ENCODE measurements at regions not wholly inside any gene's neighbourhood (a gene's known extent, or its start where the extent isn't known, plus 50 kb on each side); places are given as distances from the start of the nearest gene placed in this dataset.

DNA sequence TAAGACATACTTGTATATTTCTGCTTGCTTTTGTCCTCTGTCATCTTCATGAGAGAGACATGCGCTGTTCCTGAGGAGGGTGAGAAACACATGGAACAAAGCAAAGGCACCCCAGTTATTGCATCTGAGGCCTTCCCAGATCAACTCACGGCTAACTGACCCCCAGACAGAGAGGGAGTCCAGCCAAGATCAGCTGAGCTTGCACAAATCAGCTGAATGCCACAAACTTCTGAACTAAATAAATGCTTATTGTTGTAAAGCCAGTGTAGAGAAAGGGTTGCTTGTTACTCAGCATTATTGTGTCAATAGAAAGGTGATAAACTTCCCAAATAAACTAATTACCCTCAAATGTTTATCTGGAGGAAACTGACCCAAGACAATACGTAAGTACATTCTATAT lies 163.8 kb downstream of the BTC start:
- Histone ChIP-seq H3K27me3 (ENCODE audit: low read depth) (no peaks in the 10 kb centered on the region), H3K9me3 (no peaks in the 10 kb centered on the region), H3K4me1 (no peaks in the 10 kb centered on the region), H3K4me3 (no peak overlapping the region), H3K36me3 (replicated peaks) (no peaks in the 10 kb centered on the region)
- no peak for DNase-seq (ENCODE audit: low spot score in 2 of 2)
- in situ Hi-C loops (cut with MboI; ENCODE audit: low sequenced_read_pairs) = no loop called here

- H3K27me3 ChIP-seq (ENCODE audit: low read depth) = no peaks in the 10 kb centered on the region
- no peaks in the 10 kb centered on the region for H3K9me3 ChIP-seq
- H3K36me3 ChIP-seq (replicated peaks) = no peaks in the 10 kb centered on the region
- H3K4me1 ChIP-seq = no peaks in the 10 kb centered on the region
- no peak overlapping the region for H3K4me3 ChIP-seq
- no peak for DNase-seq (ENCODE audit: low spot score in 2 of 2)
- in situ Hi-C loops (cut with MboI; ENCODE audit: low sequenced_read_pairs) = no loop called here
Observed at GRCh38 chr4:74631338-74631737, 163.0 kb downstream of the BTC start.

- Histone ChIP-seq H3K36me3 (replicated peaks) (no peaks in the 10 kb centered on the region), H3K4me3 (no peak overlapping the region), H3K4me1 (no peaks in the 10 kb centered on the region), H3K9me3 (no peaks in the 10 kb centered on the region), H3K27me3 (ENCODE audit: low read depth) (no peaks in the 10 kb centered on the region)
- in situ Hi-C loops (cut with MboI; ENCODE audit: low sequenced_read_pairs) = no loop called here
- no peak for DNase-seq (ENCODE audit: low spot score in 2 of 2)
Observed at GRCh38 chr4:74631988-74632387, 162.3 kb downstream of the BTC start.

- in situ Hi-C loops (cut with MboI; ENCODE audit: low sequenced_read_pairs) = no loop called here
- no peaks in the 10 kb centered on the region for H3K9me3 ChIP-seq
- H3K4me3 ChIP-seq = no peak overlapping the region
- no peaks in the 10 kb centered on the region for H3K4me1 ChIP-seq
- no peak for DNase-seq (ENCODE audit: low spot score in 2 of 2)
- H3K27me3 ChIP-seq (ENCODE audit: low read depth) = no peaks in the 10 kb centered on the region
- no peaks in the 10 kb centered on the region for H3K36me3 ChIP-seq (replicated peaks)
Observed at GRCh38 chr4:74632634-74633033, 161.7 kb downstream of the BTC start.

GRCh38 chr4:74635074-74635473 lies 159.2 kb downstream of the BTC start:
- Histone ChIP-seq H3K4me3 (no peak overlapping the region), H3K27me3 (ENCODE audit: low read depth) (no peaks in the 10 kb centered on the region), H3K9me3 (no peaks in the 10 kb centered on the region), H3K4me1 (no peaks in the 10 kb centered on the region), H3K36me3 (replicated peaks) (no peaks in the 10 kb centered on the region)
- DNase-seq (ENCODE audit: low spot score in 2 of 2) = no peak
- in situ Hi-C loops (cut with MboI; ENCODE audit: low sequenced_read_pairs) = no loop called here

- Histone ChIP-seq H3K27me3 (ENCODE audit: low read depth) (no peaks in the 10 kb centered on the region), H3K36me3 (replicated peaks) (no peaks in the 10 kb centered on the region), H3K4me3 (no peak overlapping the region), H3K4me1 (no peaks in the 10 kb centered on the region), H3K9me3 (no peaks in the 10 kb centered on the region)
- in situ Hi-C loops (cut with MboI; ENCODE audit: low sequenced_read_pairs) = no loop called here
- no peak for DNase-seq (ENCODE audit: low spot score in 2 of 2)
Observed at GRCh38 chr4:74635490-74636123, 158.7 kb downstream of the BTC start.

DNA sequence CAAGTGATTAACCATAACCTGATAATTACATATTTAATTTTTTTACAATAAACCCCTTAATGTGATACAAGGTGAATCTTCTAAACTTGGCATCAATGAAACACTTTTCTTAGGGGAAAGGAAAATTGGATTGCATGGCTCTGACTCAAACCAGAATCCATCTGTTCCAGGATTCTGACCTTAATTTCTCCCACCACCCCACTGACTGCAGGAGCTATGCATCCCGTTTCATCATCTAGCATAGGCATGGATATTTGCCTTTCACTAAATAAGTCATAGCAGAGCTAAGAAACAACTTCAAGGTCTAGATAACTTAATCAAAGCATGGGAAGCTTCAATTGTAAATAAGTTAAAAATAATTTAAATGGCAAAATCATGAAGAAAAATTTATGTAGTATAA lies 156.3 kb downstream of the BTC start:
- H3K4me3 ChIP-seq = no peak overlapping the region
- H3K36me3 ChIP-seq (replicated peaks) = no peaks in the 10 kb centered on the region
- DNase-seq (ENCODE audit: low spot score in 2 of 2) = no peak
- in situ Hi-C loops (cut with MboI; ENCODE audit: low sequenced_read_pairs) = no loop called here
- H3K27me3 ChIP-seq (ENCODE audit: low read depth) = no peaks in the 10 kb centered on the region
- no peaks in the 10 kb centered on the region for H3K9me3 ChIP-seq
- no peaks in the 10 kb centered on the region for H3K4me1 ChIP-seq

- H3K36me3 ChIP-seq (replicated peaks) = no peaks in the 10 kb centered on the region
- in situ Hi-C loops (cut with MboI; ENCODE audit: low sequenced_read_pairs) = no loop called here
- H3K4me1 ChIP-seq = no peaks in the 10 kb centered on the region
- no peak for DNase-seq (ENCODE audit: low spot score in 2 of 2)
- H3K4me3 ChIP-seq = no peak overlapping the region
- no peaks in the 10 kb centered on the region for H3K27me3 ChIP-seq (ENCODE audit: low read depth)
- H3K9me3 ChIP-seq = no peaks in the 10 kb centered on the region
Observed at GRCh38 chr4:74638689-74639088, 155.6 kb downstream of the BTC start.

DNA sequence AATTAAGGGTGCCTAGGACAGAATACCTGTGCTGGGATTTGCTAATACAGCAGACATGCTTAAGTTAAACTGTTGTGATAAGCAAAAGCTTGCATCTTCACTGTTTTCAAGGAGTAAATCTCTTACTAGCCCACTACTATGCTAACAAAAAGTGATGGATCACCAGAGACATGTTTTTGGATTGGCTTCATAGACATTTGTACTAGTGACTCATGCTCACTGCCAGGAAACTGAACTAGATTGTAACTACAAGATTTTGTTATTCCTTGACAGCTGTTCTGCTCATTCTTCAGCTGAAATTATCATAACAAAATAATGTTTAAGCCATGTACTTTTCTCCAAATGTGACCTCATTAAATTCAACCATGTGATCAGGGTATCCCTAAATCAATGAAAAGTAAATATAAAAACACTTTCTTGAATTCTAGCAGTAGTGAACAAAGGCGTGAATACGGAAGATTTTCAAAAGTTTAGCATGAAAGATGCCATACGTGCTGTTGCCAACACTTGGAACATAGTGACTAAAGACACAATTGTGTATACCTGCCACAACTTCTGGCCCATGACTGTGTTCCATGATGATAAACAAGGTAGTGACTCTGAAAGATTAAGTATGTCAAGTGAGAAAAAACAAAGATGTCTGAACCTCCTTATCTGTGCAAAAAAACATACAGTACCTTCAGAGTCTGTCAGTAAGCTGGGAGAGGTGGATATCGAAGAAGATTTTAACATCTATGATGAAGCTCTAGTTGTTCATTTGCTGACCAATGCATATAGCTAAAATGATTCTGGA lies 154.0 kb downstream of the BTC start:
- Histone ChIP-seq H3K36me3 (replicated peaks) (no peaks in the 10 kb centered on the region), H3K4me3 (no peak overlapping the region), H3K27me3 (ENCODE audit: low read depth) (no peaks in the 10 kb centered on the region), H3K4me1 (no peaks in the 10 kb centered on the region), H3K9me3 (no peaks in the 10 kb centered on the region; the same call in 1 of the 2 replicates)
- in situ Hi-C loops (cut with MboI; ENCODE audit: low sequenced_read_pairs) = no loop called here
- DNase-seq (ENCODE audit: low spot score in 2 of 2) = no peak

DNA sequence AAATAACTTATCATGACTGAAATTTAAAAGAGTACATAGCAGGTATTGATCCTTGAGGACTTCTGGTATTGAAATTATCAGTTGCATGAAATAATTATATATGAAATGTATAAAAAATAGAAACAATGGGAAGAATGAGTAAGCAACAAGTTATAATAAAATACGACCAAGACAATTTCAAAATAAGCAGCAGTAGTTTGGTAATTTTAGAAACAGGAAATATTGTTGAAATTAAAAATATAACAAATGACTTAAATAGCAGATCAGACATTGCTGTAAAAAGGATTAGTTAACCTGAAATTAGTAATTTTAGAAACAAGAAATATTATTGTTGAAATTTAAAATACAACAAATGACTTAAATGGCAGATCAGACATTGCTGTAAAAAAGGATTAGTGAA lies 152.3 kb downstream of the BTC start:
- in situ Hi-C loops (cut with MboI; ENCODE audit: low sequenced_read_pairs) = no loop called here
- H3K27me3 ChIP-seq (ENCODE audit: low read depth) = no peaks in the 10 kb centered on the region
- H3K4me3 ChIP-seq = no peak overlapping the region
- no peaks in the 10 kb centered on the region for H3K36me3 ChIP-seq (replicated peaks)
- H3K9me3 ChIP-seq = no peaks in the 10 kb centered on the region; the same call in 1 of the 2 replicates
- no peak for DNase-seq (ENCODE audit: low spot score in 2 of 2)
- H3K4me1 ChIP-seq = no peaks in the 10 kb centered on the region

- H3K27me3 ChIP-seq (ENCODE audit: low read depth) = peaks cover 2% of the 10 kb centered on the region; the same call in 1 of the 2 replicates
- DNase-seq (ENCODE audit: low spot score in 2 of 2) = no peak
- H3K36me3 ChIP-seq (replicated peaks) = no peaks in the 10 kb centered on the region
- H3K4me1 ChIP-seq = no peaks in the 10 kb centered on the region
- no peaks in the 10 kb centered on the region; the same call in 1 of the 2 replicates for H3K9me3 ChIP-seq
- H3K4me3 ChIP-seq = no peak overlapping the region
- in situ Hi-C loops (cut with MboI; ENCODE audit: low sequenced_read_pairs) = no loop called here
Observed at GRCh38 chr4:74649193-74649592, 145.1 kb downstream of the BTC start.

DNA sequence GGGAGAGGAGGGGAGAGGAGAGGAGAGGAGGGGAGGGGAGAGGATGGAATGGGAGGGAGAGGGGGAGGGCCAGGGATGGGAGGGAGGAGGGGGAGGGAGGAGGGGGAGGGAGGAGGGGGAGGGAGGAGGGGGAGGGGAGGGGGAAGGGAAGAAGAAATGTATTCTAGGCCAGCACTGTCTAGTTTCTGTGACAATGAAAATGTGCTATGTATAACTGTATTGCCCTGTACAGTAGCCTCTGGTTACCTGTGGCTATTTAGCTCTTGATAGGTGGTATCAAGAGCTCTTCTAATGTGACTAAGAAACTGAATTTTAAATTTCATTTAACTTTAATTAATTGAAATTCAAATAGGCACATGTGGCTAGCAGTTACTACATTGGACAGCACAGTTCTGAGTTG lies 143.1 kb downstream of the BTC start:
- in situ Hi-C loops (cut with MboI; ENCODE audit: low sequenced_read_pairs) = loop anchor here (25.0 kb wide), 1 partner anchor 339 kb away; the partner anchor contains the start of gene EPGN

DNA sequence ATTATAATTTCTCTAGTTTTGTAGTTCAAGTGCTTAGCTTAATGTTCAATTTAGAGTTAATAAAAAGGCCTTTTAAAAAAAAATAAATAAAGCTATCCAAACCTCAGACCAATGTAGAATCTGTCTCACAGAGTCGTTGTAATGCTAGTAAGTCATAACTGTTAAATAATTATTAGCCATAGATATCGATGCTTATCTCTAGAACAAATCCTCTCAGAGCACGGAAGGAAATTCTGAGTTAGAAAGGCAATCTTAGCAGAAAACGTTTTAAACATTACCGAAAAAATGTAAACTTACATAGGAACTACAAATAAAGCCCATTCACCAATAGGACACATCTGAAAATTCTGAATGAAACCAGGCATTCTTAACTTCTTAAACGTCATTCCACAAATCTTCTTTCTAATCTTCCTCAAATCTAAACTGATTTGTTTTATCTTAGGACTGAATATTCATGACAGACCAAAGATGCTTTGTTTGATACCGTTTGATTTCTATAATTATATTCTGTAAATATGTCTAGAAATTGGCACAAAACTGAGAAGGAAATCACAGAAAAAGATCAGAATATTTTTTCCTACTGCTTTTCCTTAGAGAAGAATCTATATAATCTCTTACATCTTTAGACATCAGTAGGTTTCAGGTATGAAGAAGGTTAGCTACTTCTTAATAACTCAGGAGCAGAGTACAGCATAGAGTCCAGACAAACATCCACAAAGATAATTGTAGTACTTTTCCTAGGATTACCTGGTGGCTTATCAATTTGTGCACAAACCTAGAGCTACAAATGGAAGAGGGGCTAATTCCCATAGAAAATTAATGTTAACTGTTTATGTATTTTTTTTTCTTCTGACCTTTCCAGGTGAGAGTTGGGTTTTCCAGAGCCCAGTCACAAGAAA lies 140.7 kb downstream of the BTC start:
- H3K27me3 ChIP-seq (ENCODE audit: low read depth) = peaks cover 5% of the 10 kb centered on the region; the same call in 1 of the 2 replicates
- H3K9me3 ChIP-seq = no peaks in the 10 kb centered on the region
- no peak overlapping the region for H3K4me3 ChIP-seq
- in situ Hi-C loops (cut with MboI; ENCODE audit: low sequenced_read_pairs) = loop anchor here (25.0 kb wide), 1 partner anchor 341 kb away; the partner anchor contains the start of gene EPGN
- no peaks in the 10 kb centered on the region for H3K36me3 ChIP-seq (replicated peaks)
- DNase-seq (ENCODE audit: low spot score in 2 of 2) = no peak
- H3K4me1 ChIP-seq = no peaks in the 10 kb centered on the region

More for the DNA sequence above, 143.1 kb downstream of the BTC start:
- H3K36me3 ChIP-seq (replicated peaks) = no peaks in the 10 kb centered on the region
- no peak for DNase-seq (ENCODE audit: low spot score in 2 of 2)
- H3K9me3 ChIP-seq = no peaks in the 10 kb centered on the region
- H3K4me1 ChIP-seq = no peaks in the 10 kb centered on the region
- H3K4me3 ChIP-seq = no peak overlapping the region
- peaks cover 5% of the 10 kb centered on the region; the same call in 1 of the 2 replicates for H3K27me3 ChIP-seq (ENCODE audit: low read depth)

All from HAP-1 (cell line).